AG09319 (cell line): ENCODE measurements at regions not wholly inside any gene's neighbourhood (a gene's known extent, or its start where the extent isn't known, plus 50 kb on each side); places are given as distances from the start of the nearest gene placed in this dataset.

Experiments used
- DNase-seq: peaks from one replicate; pipeline ENCODE4 v3.0.0-alpha.2; 2010; ENCODE audit warnings: low read depth; ENCODE audit errors: extremely low read depth
- CTCF ChIP-seq: IDR thresholded peaks from 2 replicates; pipeline ENCODE4 v1.5.1; 2011; ENCODE audit warnings: low read depth, mild to moderate bottlenecking, inconsistent platforms, low read length, moderate library complexity

- no peak for DNase-seq
Measured at GRCh38 chr3:146948985-146949384, 343.8 kb upstream of the PLSCR5 start.

GRCh38 chr3:146948186-146948585 is 343.0 kb upstream of the PLSCR5 start:
- TF ChIP-seq CTCF, result no peak
- no peak for DNase-seq

More at GRCh38 chr3:146948985-146949384, 343.8 kb upstream of the PLSCR5 start:
- no peak for TF ChIP-seq CTCF

GRCh38 chr3:146929696-146930095 is 324.6 kb upstream of the PLSCR5 start:
- TF ChIP-seq CTCF, result no peak
- DNase-seq, result no peak

GRCh38 chr3:146928421-146929059 is 323.4 kb upstream of the PLSCR5 start:
- TF ChIP-seq CTCF, result no peak
- DNase-seq, result no peak

- TF ChIP-seq CTCF, result no peak
- DNase-seq, result no peak
Measured at GRCh38 chr3:146921693-146922092, 316.5 kb upstream of the PLSCR5 start.

GRCh38 chr3:146914409-146914808 is 309.3 kb upstream of the PLSCR5 start:
- no peak for TF ChIP-seq CTCF
- no peak for DNase-seq

- TF ChIP-seq CTCF, result no peak
- no peak for DNase-seq
Measured at GRCh38 chr3:146912241-146913015, 307.3 kb upstream of the PLSCR5 start.
